DMS 273 treated with DMSO at 0.1 percent for 48 hours (cell line): ENCODE measurements at regions not wholly inside any gene's neighbourhood (a gene's known extent, or its start where the extent isn't known, plus 50 kb on each side); places are given as distances from the start of the nearest gene placed in this dataset.
"Not testable (repeated sequence)": the region's sequence is repeated elsewhere in the genome, so short reads cannot be mapped to it uniquely, and the experiment has no call there.

Experiments
- DNase-seq: peaks from one replicate; lab custom pipeline; 2025; lab: John Stamatoyannopoulos, UW

DNA sequence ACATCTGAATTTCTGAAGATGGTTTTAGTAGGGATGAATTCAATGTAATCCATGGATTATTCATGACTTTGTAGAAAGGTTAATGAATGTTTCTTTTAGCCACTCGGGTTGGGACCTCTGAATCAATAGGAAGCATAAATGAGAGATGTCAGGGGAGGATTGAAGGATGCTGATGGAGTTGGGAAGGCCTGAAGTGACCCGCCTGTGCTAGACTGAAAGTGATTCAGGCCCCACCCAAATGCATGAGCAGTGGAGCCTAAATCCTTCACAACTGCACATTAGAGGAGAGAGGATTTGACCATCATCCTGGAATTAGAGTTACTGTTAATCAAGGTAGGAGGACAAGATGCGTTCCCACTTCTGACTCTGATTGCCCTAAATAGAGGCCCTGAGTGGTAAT, 162.2 kb upstream of the PTPN20 start:
- DNase-seq = not testable (repeated sequence)

DNA sequence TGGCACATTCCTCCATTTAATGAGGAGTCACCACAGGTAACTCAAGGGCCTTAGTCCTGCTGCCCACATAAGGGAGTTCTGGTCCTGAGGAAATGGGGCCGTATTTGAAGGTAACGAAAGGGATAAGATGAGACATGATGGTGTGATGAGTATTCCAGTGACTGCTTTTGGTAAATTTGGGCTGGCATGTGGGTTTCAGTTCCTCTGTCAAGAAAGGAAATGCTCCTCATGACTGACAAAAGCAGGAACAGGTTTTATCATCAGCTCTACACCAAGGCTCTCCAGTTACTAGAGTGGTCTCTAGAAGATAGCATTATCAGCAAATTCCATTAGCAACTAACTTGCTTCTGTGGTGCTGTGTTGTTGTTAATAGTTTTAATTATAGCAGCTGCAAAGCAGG, 161.8 kb upstream of the PTPN20 start:
- DNase-seq = not testable (repeated sequence)

DNA sequence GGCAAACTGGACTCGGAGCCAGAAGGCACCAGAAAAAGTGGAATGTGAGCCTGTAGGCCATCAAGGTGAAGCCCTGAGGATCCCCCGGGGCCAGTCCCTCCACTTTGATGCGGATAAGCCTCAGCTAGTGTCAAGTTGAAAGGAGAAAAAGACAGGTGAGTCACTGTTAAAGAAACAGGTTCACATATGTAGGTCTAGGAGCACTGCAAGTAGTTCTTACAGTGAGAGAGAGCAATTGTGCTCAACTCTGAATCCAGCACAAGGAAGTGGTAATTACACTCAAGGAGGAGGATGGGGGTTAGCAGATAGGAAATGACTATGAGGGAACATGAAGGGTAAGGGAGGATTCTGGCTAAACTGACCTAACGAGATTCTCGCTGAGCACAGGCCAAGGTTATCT, 157.5 kb upstream of the PTPN20 start:
- DNase-seq = not testable (repeated sequence)

DNA sequence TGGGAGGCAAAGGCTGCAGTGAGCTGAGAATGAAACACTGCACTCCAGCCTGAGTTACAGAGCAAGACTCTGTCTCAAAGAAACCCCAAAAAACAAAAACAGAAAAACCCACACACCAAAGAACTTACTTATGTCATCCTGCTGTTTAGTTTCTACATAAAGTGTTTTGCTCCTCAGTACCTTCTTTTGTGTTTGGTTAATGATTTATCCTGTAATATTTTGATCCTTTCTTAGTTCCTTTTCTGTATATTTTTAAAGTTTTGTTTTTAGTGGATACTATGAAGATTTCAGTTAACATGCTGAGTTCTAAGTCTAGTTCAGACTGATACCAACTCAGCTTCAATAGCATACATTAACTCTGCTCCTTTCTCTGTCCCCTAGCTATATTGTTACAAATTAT, 149.8 kb upstream of the PTPN20 start:
- not testable (repeated sequence) for DNase-seq

DNA sequence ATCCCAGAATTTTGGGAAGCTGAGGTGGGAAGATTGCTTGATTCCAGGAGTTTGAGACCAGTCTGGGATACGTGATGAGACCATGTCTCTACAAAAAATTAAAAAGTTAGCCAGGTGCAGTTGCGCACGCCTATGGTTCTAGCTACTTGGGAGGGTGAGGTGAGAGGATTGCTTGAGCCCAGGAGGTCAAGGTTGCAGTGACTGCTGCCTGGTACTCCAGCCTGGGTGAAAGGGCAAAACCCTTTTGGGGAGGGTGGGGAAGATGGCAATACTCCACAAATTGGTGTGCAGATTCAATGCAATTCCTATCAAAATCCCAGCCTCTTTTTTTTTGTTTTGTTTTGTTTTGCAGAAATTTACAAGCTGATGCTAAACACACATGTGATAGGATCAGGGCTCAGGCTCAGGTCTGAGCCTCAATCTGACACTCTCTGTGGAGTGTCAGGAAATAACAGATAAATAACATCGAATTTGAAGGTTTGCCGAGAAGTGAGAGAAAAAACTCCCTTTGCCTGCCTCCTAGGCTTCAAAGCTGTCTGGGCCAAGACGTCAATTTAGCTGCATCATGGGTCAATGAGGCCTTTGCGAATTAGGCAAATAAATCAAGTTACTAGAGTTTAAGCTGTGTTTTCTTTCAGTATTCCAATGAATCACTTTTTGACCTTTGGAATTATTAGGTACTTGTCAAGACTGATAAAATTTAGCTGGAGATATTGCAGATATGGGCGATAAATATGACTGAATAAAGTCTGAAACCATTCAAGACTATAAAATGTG, 142.5 kb upstream of the PTPN20 start:
- DNase-seq = not testable (repeated sequence)

DNA sequence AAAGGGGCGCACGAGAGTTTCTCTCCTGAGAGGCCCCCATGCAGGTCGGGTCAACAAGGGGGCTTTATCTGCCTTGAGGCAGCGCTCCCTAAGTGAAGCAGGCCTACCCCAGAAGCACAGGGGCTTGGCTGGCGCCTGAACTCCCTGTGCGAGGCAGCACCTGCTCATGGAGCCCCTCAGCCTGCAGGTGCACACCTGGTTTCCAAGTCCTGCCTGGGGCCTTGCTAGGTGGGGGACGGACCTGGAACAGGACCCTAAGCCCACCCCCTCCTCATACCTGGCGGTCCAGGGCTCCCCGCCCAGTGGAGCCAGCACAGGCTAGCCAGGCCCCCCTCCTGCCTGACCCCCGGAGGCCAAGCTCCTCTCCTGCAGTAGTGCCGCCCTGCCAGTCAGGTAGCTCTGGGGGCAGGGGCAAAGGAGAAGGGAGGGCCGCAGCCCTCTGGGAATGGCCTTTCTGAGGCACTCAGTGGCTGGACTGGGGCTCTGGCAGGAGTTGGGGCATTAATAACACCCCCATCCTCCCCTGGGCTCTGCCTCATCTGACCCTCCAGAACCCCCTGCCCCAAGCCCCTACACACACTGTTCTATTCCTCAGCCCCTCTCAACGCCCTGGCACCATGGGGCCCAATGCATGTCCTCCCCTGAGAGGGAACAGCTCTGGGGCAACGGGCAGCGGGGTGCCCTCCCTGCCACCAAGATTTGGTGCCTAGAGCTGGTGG, 137.9 kb upstream of the PTPN20 start:
- DNase-seq = not testable (repeated sequence)

DNA sequence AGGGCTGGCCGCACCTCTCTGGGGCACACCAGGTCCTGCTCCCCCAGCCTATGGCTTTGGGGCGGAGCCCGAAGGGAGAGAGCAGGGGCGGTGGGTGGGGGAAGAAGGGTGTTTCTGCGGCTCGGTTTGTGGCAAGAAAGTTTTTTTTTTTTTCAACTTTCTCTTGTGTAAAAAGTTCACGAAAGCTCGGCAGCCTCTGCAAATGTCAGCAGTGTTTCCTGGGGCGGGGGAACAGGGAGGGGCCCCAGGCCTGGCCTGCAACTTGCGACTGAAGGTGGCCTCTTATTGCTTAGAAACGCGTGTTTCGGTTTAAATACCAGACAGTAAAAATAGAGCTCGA, 137.4 kb upstream of the PTPN20 start:
- not testable (repeated sequence) for DNase-seq

DNA sequence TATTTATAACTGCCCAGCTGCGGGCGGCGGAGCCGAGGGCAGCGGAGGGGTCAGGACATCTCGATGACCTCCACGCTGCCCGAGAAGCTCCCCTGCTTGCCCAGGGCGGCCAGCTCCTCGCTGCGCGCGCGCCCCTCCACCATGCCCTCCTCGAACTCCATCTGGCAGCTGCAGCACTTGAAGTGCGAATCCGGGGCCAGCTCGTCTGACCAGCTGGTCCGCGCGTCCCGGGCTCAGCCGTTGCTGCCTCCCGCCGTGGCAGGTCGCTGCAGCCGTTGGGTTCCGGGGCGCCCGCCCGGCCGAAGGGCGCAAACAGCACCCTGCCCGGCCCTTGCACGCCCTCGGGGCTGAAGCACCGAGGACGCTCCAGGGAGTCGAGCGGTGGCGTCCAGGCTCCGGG, 136.9 kb upstream of the PTPN20 start:
- DNase-seq = not testable (repeated sequence)

DNA sequence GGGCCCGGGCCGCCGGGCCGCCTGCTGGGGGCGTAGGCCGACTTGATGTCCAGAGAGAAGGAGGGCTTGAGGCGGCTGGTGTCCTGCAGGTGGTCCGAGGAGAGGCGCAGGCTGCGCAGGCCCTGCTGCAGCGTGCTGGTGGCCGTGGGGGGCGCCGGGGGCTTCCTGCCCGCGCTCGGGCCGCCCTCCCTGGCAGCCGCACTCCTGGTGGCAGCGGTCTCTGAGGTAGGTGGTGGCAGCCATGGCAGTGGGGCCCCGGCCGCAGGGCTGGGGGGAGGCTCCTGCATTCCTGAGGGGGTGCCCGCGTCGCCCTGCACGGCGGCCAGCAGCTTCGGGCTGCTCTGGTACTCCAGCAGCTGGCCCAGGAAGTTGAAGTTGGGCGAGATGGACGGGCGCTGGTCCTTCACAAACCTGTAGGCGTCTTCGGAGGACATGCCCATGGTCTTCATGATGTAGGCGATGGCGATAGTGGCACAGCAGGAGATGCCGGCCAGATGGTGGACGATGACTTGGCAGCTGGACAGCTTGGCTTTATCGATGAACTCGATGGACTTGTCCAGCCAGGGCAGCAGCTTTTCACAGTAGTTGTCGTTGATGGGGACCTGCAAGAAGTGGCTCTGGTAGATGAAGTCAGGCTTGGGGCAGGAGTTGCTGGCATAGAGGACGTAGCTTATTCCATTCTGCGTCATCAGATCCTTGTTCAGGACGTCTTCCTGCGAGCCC, 136.1 kb upstream of the PTPN20 start:
- not testable (repeated sequence) for DNase-seq

DNA sequence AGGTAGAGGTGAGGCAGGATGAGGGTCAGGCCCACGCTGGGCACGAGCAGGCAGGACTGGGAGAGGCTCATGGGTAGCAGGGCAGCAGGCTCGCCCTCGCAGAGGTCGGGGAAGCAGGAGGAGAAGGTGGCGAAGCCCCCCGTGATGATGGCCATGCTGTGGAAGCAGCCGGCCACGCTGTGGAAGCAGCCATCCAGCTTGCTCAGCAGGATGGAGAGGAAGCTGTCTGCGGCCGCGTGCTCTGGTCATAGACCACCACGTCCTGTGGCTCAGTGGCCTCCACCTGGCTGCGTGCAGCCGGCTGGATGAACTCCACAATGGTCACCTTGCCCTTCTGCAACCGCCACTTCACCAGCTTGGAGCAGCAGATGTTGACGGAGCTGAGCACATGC, 135.6 kb upstream of the PTPN20 start:
- not testable (repeated sequence) for DNase-seq

DNA sequence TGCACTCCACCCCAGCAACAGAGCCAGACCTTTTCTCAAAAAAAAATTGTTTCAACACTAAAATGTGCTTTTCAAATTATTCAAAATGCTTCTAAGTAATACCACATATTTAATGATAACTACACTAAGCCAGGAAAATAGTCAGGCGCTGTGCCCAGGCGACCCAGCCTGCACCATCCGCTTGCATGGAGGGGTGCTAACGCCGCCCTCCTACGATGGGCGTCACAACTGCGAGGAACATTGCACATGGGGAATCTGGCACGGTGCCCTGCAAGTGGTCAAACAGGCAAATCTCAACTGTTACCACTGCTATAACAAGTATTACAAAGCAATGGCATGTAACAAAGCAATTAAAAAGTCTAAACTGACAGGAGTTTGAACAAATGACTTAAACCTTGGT, 131.7 kb upstream of the PTPN20 start:
- DNase-seq = not testable (repeated sequence)

DNA sequence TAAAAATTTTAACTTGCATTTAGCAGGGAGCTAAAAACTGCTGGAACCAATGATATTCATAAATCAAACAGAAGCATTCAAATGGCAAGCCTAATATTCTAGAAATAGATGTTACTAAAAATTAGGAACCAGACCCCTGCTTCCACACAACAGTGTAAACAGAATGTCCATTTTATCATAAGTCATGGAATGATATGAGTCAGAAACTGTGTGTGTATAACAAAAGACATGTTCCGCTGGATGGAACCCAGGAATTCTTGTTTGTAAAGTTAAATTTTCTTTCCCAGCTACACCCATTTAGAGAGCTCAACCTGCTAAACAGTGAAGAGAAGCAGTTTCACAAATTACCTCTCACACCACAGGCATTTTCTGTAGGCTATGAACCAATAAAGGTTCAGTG, 131.1 kb upstream of the PTPN20 start:
- DNase-seq = not testable (repeated sequence)

DNA sequence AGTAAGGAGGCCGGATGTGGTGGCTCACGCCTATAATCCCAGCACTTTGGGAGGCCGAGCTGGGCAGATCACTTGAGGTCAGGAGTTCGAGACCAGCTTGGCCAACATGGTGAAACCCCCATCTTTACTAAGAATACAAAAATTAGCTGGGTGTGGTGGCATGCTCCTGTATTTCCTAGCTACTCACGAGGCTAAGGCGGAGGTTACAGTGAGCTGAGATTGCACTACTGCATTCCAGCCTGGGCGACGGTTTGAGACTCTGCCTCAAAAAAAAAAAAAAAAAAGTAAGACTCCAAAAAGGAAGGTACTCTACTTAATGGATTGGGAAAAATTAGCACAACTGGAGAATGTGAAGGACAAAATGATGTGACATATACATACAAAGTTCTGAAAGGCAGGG, 130.2 kb upstream of the PTPN20 start:
- DNase-seq = not testable (repeated sequence)

DNA sequence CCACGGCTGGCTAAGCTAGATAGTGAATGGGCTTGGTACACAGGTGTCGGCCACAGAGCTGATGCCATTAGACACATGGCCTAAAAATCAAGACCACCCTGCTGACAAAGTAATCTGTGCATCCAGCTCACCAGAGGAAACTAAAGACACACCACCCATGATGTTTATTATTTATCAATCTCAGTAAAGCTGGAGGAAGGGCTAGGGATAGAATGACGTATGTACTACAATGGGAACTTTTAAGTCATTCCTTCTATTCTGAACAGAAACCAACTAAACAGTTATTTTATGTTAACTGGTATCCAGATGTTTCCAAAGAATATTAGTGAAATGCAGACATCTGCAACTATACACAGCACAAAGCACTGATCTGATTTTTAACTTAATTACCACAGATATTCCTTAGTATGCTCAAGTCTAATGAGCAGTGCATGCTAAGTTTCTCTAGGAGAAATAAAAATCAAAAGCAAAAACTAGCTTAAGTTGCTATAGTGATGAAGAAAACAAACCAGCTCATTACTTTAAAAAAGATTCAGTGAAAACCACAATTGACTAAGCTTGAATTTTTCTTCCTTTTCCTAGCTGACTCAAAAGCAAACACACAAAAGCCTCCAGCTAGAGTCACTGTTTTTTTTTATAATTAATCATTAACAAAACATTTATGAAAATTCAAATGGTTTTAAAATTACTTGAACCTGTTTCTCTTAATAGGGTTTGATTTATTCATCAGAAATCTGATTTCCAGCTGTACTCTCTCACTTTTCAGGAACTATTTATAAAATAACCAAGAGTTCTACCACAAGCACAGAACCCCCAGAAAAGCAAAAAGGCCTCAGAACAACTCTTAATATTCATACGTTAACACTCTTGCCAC, 129.0 kb upstream of the PTPN20 start:
- DNase-seq = not testable (repeated sequence)

DNA sequence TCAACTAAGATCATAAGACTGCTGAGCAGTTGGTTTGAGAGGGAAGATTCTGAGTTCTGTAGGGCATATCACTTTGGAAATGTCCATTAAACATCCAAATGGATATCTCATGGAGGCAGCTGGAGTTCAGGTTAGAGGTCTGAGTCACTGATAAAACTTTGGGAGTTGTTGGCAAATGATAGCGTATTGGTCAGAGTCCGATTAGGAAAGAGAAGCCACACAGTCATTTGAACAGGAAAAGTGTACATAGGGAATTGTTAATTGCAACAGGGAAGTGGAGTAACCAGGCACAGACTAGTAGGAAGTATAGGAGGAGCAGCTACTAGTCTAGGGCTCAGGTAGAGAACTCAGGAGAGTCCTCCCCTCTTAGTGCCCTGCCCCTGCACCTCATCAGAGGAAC, 126.6 kb upstream of the PTPN20 start:
- not testable (repeated sequence) for DNase-seq

DNA sequence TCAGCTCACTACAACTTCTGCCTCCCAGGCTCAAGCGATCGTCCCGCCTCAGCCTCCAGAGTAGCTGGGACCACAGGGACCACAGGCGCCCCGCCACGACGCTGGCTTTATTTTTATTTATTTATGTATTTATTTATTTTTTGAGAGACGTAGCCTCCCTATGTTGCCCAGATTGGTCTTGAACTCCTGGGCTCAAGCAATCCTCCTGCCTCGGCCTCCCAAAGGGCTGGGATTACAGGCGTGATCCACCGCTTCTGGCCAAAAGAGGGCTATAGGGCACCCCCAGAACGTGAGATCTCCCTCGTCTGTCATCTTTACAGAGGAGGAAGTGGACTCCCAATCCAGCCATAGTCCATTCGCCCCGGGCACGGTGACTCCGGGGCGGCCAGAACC, 125.1 kb upstream of the PTPN20 start:
- DNase-seq = not testable (repeated sequence)

DNA sequence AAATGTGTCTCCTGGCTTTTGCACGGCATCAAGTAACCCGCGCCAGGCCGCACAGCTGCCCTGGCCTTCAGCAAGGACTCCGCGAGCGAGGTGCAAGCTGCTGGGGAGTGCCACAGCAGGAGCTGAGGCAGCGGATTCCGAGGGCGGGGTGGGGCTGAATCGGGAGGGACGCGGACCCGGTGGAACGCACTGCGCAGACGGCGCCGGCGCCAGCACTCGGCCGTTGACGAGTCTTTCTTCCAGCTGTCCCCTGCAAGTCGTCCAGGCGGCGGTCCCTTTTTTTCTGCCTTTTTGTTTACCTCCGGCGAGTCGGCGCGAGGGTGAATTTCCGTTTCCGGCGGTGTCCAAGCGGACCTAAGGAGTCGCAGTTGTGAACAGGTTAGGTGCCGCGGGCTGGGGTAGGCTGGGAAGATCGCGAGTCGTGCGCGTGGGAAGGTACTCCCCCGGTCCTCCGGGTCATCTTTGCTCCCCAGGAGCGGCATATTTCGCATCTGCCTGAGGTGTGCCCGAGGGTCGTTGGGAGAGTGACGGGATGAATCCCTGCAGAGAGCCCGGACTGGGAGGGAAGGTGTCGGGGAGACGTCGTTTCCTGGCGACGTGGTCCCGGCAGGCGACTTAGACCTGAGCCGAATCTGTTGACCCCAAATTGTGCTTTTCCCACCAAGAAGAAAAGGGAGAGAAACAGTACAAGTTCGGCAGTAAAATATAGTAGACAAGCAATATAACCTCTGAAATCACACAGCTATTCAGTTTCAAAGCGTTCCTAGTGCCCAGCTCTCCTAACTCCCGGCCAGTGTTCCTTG, 124.5 kb upstream of the PTPN20 start:
- DNase-seq = peak; percentile 44

DNA sequence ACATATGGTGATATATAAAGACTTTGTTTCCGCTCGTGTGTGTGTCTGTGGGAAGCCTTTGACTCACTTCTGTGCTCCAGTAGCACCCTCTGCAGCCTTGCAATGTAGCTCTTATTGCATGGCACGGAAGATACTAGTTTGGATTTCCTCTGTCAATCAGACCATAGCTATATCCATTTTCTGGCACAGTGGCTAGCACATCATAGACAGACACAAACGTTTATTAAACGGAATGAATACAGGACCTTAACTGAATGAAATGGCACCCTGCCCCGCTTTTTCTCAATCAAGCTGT, 124.0 kb upstream of the PTPN20 start:
- DNase-seq = peak; percentile 1

DNA sequence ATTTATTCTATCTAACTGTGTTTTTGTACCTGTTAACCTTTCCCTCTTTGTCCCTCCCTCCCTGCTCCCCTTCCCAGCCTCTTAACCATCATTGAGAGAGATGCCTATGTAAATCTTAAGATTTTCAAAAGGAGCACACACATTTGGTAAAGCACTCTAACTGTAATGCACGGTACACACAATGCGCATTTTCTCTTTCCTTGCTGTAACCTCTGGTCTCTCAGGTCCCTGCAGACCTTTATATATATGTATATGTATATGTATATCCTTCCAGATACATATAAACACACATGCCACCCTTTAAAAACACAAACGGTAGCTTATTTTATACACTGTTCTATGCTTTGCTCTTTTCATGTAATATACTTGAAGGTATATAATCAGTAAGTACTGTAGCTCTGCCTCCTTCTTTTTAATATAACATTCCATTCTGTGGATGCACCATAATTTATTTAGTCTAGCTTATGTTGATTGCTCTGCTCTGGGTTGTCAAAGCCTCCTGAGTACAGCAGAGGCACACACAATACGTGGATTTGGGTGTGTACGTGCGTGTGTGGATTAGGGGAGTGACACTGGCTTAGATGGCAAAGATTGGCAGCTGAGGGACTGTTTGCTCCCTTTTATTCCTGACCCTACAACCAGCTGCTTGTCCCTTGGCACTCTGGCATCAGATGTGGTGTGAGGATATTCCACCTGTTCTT, 118.4 kb upstream of the PTPN20 start:
- not testable (repeated sequence) for DNase-seq

DNA sequence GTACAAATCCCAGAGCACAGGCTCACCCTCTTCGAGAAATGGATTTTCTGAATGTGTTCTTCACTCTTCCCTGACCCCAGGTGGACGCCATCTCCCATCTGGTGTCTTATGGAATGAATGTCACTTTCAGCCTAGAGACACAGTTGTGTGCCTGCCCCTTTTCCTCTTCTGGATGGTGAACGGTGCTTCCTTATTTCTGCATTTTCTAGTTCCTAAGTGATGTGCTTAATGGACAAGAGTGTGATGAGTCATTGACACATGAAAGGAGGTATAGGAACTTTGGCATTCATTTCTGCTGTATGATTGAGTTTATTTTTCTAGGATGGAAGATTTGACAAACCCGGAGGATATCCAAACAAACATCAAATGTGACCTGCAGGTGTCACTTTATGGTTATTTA, 114.9 kb upstream of the PTPN20 start:
- not testable (repeated sequence) for DNase-seq

DNA sequence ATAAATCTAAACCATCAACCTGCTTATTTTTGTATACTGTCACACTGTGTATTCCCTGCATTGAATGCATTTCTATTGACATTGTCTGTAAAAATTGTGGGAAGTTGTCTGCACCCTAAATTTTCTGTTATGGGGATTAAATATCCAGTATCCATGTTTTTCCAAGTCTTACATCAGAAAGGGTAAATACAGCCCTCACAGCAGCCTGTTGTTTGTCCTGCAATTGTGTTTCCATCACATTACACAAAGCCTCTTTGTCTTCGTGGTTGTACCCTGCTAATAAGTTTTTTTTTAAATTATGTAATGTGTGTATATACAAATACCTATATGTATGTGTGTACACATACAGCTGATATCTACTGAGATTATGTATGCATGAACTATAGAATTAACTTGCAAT, 109.2 kb upstream of the PTPN20 start:
- not testable (repeated sequence) for DNase-seq
